ENCODE measurements at regions not wholly inside any gene's neighbourhood (a gene's known extent, or its start where the extent isn't known, plus 50 kb on each side); places are given as distances from the start of the nearest gene placed in this dataset.
"Not testable (repeated sequence)": the region's sequence is repeated elsewhere in the genome, so short reads cannot be mapped to it uniquely, and the experiment has no call there.

GRCh38 chr4:169934794-169935429 lies 91.3 kb downstream of the MFAP3L start:
- DNase-seq: no peak

GRCh38 chr4:169933531-169933930 lies 92.7 kb downstream of the MFAP3L start:
- no peak for DNase-seq

- no peak for DNase-seq
Observed at GRCh38 chr4:169931964-169932363, 94.2 kb downstream of the MFAP3L start.

- DNase-seq: not testable (repeated sequence)
Observed at GRCh38 chr4:169930755-169931154, 95.4 kb downstream of the MFAP3L start.

GRCh38 chr4:169927280-169927679 lies 98.9 kb downstream of the MFAP3L start:
- no peak for DNase-seq

- DNase-seq: no peak
Observed at GRCh38 chr4:169925678-169926077, 100.5 kb downstream of the MFAP3L start.

GRCh38 chr4:169922632-169923276 lies 103.4 kb downstream of the MFAP3L start:
- no peak for DNase-seq

GRCh38 chr4:169921732-169922131 lies 104.5 kb downstream of the MFAP3L start:
- DNase-seq: no peak

- no peak for DNase-seq
Observed at GRCh38 chr4:169921237-169921636, 105.0 kb downstream of the MFAP3L start.

GRCh38 chr4:169919194-169920124 lies 106.7 kb downstream of the MFAP3L start:
- DNase-seq: not testable (repeated sequence)

- no peak for DNase-seq
Observed at GRCh38 chr4:169915545-169915944, 110.7 kb downstream of the MFAP3L start.

- DNase-seq: no peak
Observed at GRCh38 chr4:169914866-169915265, 111.3 kb downstream of the MFAP3L start.

- no peak for DNase-seq
Observed at GRCh38 chr4:169912996-169913395, 113.2 kb downstream of the MFAP3L start.

- no peak for DNase-seq
Observed at GRCh38 chr4:169909897-169910296, 116.3 kb downstream of the MFAP3L start.

GRCh38 chr4:169909479-169909878 lies 116.7 kb downstream of the MFAP3L start:
- DNase-seq: no peak

GRCh38 chr4:169907705-169908104 lies 118.5 kb downstream of the MFAP3L start:
- no peak for DNase-seq

- DNase-seq: no peak
Observed at GRCh38 chr4:169906821-169907220, 119.4 kb downstream of the MFAP3L start.

GRCh38 chr4:169906104-169906503 lies 120.1 kb downstream of the MFAP3L start:
- DNase-seq: no peak

GRCh38 chr4:169902658-169903345 lies 123.4 kb downstream of the MFAP3L start:
- DNase-seq: no peak

GRCh38 chr4:169900241-169900845 lies 125.9 kb downstream of the MFAP3L start:
- DNase-seq: no peak

- DNase-seq: no peak
Observed at GRCh38 chr4:169899295-169899694, 126.9 kb downstream of the MFAP3L start.

GRCh38 chr4:169898095-169898494 lies 128.1 kb downstream of the MFAP3L start:
- no peak for DNase-seq

- not testable (repeated sequence) for DNase-seq
Observed at GRCh38 chr4:169894767-169895166, 131.4 kb downstream of the MFAP3L start.
